ENCODE measurements at regions not wholly inside any gene's neighbourhood (a gene's known extent, or its start where the extent isn't known, plus 50 kb on each side); places are given as distances from the start of the nearest gene placed in this dataset.
"Not testable (repeated sequence)": the region's sequence is repeated elsewhere in the genome, so short reads cannot be mapped to it uniquely, and the experiment has no call there.

DNA sequence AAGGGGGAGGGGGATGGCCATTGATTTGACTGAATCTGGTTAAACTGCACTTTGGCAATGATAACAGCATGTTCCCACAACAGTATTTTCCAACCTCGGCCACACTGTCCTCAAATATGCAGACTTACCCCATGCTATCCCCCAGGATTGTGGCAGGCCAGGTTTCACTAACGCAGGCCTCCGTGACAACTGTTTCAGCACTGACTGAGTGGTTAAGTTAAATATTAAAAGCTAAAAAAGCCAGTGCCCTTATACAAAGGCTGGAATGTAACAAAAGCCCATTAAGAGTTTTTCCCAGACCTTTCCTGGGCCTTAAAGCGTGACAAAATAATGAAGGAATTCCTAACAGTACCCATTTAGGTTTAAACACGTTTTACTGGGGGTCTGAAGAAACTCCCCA lies 202.9 kb downstream of the USP25 start:
- in situ Hi-C loops (cut with HindIII; ENCODE audit: low pct_unique_long_range_greater_than_20kb, low sequenced_read_pairs) = no loop called here
- no peak for DNase-seq (ENCODE audit: low read depth in 1 of 2, low spot score in 1 of 2)
- no peak for TF ChIP-seq JUND (IDR thresholded peaks at IDR 0.05; ENCODE audit: low read depth)

GRCh38 chr21:15935530-15935929 lies 205.7 kb downstream of the USP25 start:
- DNase-seq (ENCODE audit: low read depth in 1 of 2, low spot score in 1 of 2) = no peak
- no peak for TF ChIP-seq JUND (IDR thresholded peaks at IDR 0.05; ENCODE audit: low read depth)
- in situ Hi-C loops (cut with HindIII; ENCODE audit: low pct_unique_long_range_greater_than_20kb, low sequenced_read_pairs) = no loop called here

GRCh38 chr21:15943009-15943666 lies 213.4 kb downstream of the USP25 start:
- in situ Hi-C loops (cut with HindIII; ENCODE audit: low pct_unique_long_range_greater_than_20kb, low sequenced_read_pairs) = no loop called here
- no peak for DNase-seq (ENCODE audit: low read depth in 1 of 2, low spot score in 1 of 2)
- TF ChIP-seq JUND (IDR thresholded peaks at IDR 0.05; ENCODE audit: low read depth) = no peak

- DNase-seq (ENCODE audit: low read depth in 1 of 2, low spot score in 1 of 2) = no peak
- TF ChIP-seq JUND (IDR thresholded peaks at IDR 0.05; ENCODE audit: low read depth) = no peak
- in situ Hi-C loops (cut with HindIII; ENCODE audit: low pct_unique_long_range_greater_than_20kb, low sequenced_read_pairs) = no loop called here
Observed at GRCh38 chr21:15947677-15948076, 217.9 kb downstream of the USP25 start.

GRCh38 chr21:15953551-15954116 lies 223.9 kb downstream of the USP25 start:
- TF ChIP-seq JUND (IDR thresholded peaks at IDR 0.05; ENCODE audit: low read depth) = no peak
- in situ Hi-C loops (cut with HindIII; ENCODE audit: low pct_unique_long_range_greater_than_20kb, low sequenced_read_pairs) = no loop called here

GRCh38 chr21:15964236-15964855 lies 234.6 kb downstream of the USP25 start:
- no peak for TF ChIP-seq JUND (IDR thresholded peaks at IDR 0.05; ENCODE audit: low read depth)
- in situ Hi-C loops (cut with HindIII; ENCODE audit: low pct_unique_long_range_greater_than_20kb, low sequenced_read_pairs) = no loop called here
- no peak for DNase-seq (ENCODE audit: low read depth in 1 of 2, low spot score in 1 of 2)

More at GRCh38 chr21:15953551-15954116, 223.9 kb downstream of the USP25 start:
- DNase-seq (ENCODE audit: low read depth in 1 of 2, low spot score in 1 of 2) = no peak

- in situ Hi-C loops (cut with HindIII; ENCODE audit: low pct_unique_long_range_greater_than_20kb, low sequenced_read_pairs) = no loop called here
- TF ChIP-seq JUND (IDR thresholded peaks at IDR 0.05; ENCODE audit: low read depth) = no peak
- DNase-seq (ENCODE audit: low read depth in 1 of 2, low spot score in 1 of 2) = no peak
Observed at GRCh38 chr21:15966231-15966630, 236.4 kb downstream of the USP25 start.

GRCh38 chr21:15966651-15967050 lies 236.9 kb downstream of the USP25 start:
- no peak for DNase-seq (ENCODE audit: low read depth in 1 of 2, low spot score in 1 of 2)
- TF ChIP-seq JUND (IDR thresholded peaks at IDR 0.05; ENCODE audit: low read depth) = no peak
- in situ Hi-C loops (cut with HindIII; ENCODE audit: low pct_unique_long_range_greater_than_20kb, low sequenced_read_pairs) = no loop called here

GRCh38 chr21:15967661-15968060 lies 237.9 kb downstream of the USP25 start:
- no peak for TF ChIP-seq JUND (IDR thresholded peaks at IDR 0.05; ENCODE audit: low read depth)
- no peak for DNase-seq (ENCODE audit: low read depth in 1 of 2, low spot score in 1 of 2)
- in situ Hi-C loops (cut with HindIII; ENCODE audit: low pct_unique_long_range_greater_than_20kb, low sequenced_read_pairs) = no loop called here

DNA sequence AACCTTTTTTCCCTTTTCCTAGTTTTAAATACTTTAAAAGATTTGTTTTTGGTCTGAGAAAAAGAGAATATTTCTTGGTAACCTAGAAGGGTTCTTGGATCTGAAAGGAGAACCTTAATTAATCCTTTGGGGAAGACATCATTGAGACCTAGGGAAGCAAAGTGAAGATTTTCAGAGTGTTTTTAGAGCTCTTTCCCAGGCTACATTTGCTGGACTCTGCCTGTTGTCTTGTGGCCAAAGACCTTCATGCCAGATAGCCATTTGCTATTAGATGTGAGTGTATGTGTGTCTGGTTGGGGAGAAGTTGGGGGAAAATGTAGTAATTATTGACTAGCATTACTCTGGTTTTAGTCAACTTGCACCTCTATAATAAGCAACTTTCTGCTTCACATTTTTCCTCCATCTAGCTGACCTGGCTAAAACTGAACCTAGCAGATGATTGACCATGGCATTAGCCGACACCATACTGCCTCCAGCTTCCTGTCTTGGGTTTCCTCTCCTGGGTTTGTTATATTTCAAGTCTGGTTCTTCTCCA lies 239.1 kb downstream of the USP25 start:
- no peak for TF ChIP-seq JUND (IDR thresholded peaks at IDR 0.05; ENCODE audit: low read depth)
- in situ Hi-C loops (cut with HindIII; ENCODE audit: low pct_unique_long_range_greater_than_20kb, low sequenced_read_pairs) = no loop called here
- no peak for DNase-seq (ENCODE audit: low read depth in 1 of 2, low spot score in 1 of 2)

GRCh38 chr21:15976807-15977206 lies 247.0 kb downstream of the USP25 start:
- TF ChIP-seq JUND (IDR thresholded peaks at IDR 0.05; ENCODE audit: low read depth) = no peak
- in situ Hi-C loops (cut with HindIII; ENCODE audit: low pct_unique_long_range_greater_than_20kb, low sequenced_read_pairs) = no loop called here
- peak in 1 of 2 experiments; percentile 41 for DNase-seq (ENCODE audit: low read depth in 1 of 2, low spot score in 1 of 2)

GRCh38 chr21:15978215-15978738 lies 248.5 kb downstream of the USP25 start:
- in situ Hi-C loops (cut with HindIII; ENCODE audit: low pct_unique_long_range_greater_than_20kb, low sequenced_read_pairs) = no loop called here
- no peak for TF ChIP-seq JUND (IDR thresholded peaks at IDR 0.05; ENCODE audit: low read depth)
- peak in 1 of 2 experiments; percentile 40 for DNase-seq (ENCODE audit: low read depth in 1 of 2, low spot score in 1 of 2)

GRCh38 chr21:15979493-15979892 lies 249.7 kb downstream of the USP25 start:
- in situ Hi-C loops (cut with HindIII; ENCODE audit: low pct_unique_long_range_greater_than_20kb, low sequenced_read_pairs); DNase-seq (ENCODE audit: low read depth in 1 of 2, low spot score in 1 of 2): not testable (repeated sequence)
